Activated CD8-positive, alpha-beta T cell treated with anti-CD3 and anti-CD28 coated beads, Interleukin-2, amount 10 ng/mL, durations not matched to agents 7 days and 5 days (primary cell): ENCODE measurements at regions not wholly inside any gene's neighbourhood (a gene's known extent, or its start where the extent isn't known, plus 50 kb on each side); places are given as distances from the start of the nearest gene placed in this dataset.
"Not testable (repeated sequence)": the region's sequence is repeated elsewhere in the genome, so short reads cannot be mapped to it uniquely, and the experiment has no call there.

Experiments used
- ATAC-seq: fragments of 150-1000 bp; cut with Tn5 transposase; one replicate; pipeline ENCODE4 v1.10.0; 2021; ENCODE audit warnings: moderate library complexity
- CTCF ChIA-PET: fragments of 350-600 bp; sonication (Branson Sonifier 250); formaldehyde crosslinking; loops from one replicate; lab custom pipeline; 2021; ENCODE audit warnings: antibody characterized with exemption; lab: Charles Lee
- POLR2A ChIA-PET: fragments of 350-600 bp; sonication (Branson Sonifier 250); formaldehyde crosslinking; loops from one replicate; lab custom pipeline; 2021; ENCODE audit warnings: antibody characterized with exemption; lab: Charles Lee
- DNase-seq: peaks from one replicate; pipeline ENCODE4 v3.0.0-alpha.2; 2020
- H3K27ac Mint-ChIP-seq: one replicate; pipeline ENCODE4 v1.8.0; 2021; ENCODE audit warnings: mild to moderate bottlenecking, mixed read lengths
- H3K27me3 Mint-ChIP-seq: one replicate; pipeline ENCODE4 v1.8.0; 2021; ENCODE audit warnings: low read depth, mixed read lengths
- H3K36me3 Mint-ChIP-seq: one replicate; pipeline ENCODE4 v1.8.0; 2021; ENCODE audit warnings: low read depth, mixed read lengths
- H3K4me1 Mint-ChIP-seq: one replicate; pipeline ENCODE4 v1.8.0; 2021; ENCODE audit warnings: low read depth, mixed read lengths
- H3K4me3 Mint-ChIP-seq: one replicate; pipeline ENCODE4 v1.8.0; 2021; ENCODE audit warnings: mild to moderate bottlenecking, mixed read lengths
- H3K9me3 Mint-ChIP-seq: one replicate; pipeline ENCODE4 v1.8.0; 2022; ENCODE audit warnings: mixed read lengths; ENCODE audit not compliant: insufficient read depth

GRCh38 chr16:62258931-62259435 lies 222.7 kb upstream of the CDH8 start:
- POLR2A ChIA-PET, H3K4me1 Mint-ChIP-seq, H3K4me3 Mint-ChIP-seq, ATAC-seq, CTCF ChIA-PET, H3K27me3 Mint-ChIP-seq, DNase-seq, H3K27ac Mint-ChIP-seq, H3K36me3 Mint-ChIP-seq: not testable (repeated sequence)
- peaks cover 12% of the 10 kb centered on the region for H3K9me3 Mint-ChIP-seq

GRCh38 chr16:62256406-62256805 lies 220.2 kb upstream of the CDH8 start:
- H3K4me1 Mint-ChIP-seq, result no peaks in the 10 kb centered on the region
- DNase-seq (no peak), ATAC-seq (no peak)
- H3K9me3 Mint-ChIP-seq, result peaks cover 13% of the 10 kb centered on the region
- H3K36me3 Mint-ChIP-seq, result no peaks in the 10 kb centered on the region
- ChIA-PET CTCF (no interaction called here), POLR2A (no interaction called here)
- no peaks in the 10 kb centered on the region for H3K27me3 Mint-ChIP-seq
- H3K27ac Mint-ChIP-seq, result no peak overlapping the region
- no peak overlapping the region for H3K4me3 Mint-ChIP-seq

- Mint-ChIP-seq H3K4me3 (no peak overlapping the region), H3K9me3 (peaks cover 16% of the 10 kb centered on the region), H3K36me3 (no peaks in the 10 kb centered on the region), H3K4me1 (no peaks in the 10 kb centered on the region), H3K27me3 (no peaks in the 10 kb centered on the region), H3K27ac (no peak overlapping the region)
- CTCF ChIA-PET, result no interaction called here
- DNase-seq (no peak), ATAC-seq (no peak)
- POLR2A ChIA-PET, result no interaction called here
These were observed 218.6 kb upstream of the CDH8 start for GRCh38 chr16:62254847-62255246.

- H3K4me1 Mint-ChIP-seq, result no peaks in the 10 kb centered on the region
- ChIA-PET CTCF (no interaction called here), POLR2A (no interaction called here)
- H3K36me3 Mint-ChIP-seq, result no peaks in the 10 kb centered on the region
- ATAC-seq (no peak), DNase-seq (no peak)
- H3K9me3 Mint-ChIP-seq, result peaks cover 17% of the 10 kb centered on the region
- no peak overlapping the region for H3K4me3 Mint-ChIP-seq
- no peaks in the 10 kb centered on the region for H3K27me3 Mint-ChIP-seq
- H3K27ac Mint-ChIP-seq, result no peak overlapping the region
These were observed 218.1 kb upstream of the CDH8 start for GRCh38 chr16:62254372-62254771.

GRCh38 chr16:62253966-62254365 lies 217.7 kb upstream of the CDH8 start:
- peaks cover 17% of the 10 kb centered on the region for H3K9me3 Mint-ChIP-seq
- no peaks in the 10 kb centered on the region for H3K4me1 Mint-ChIP-seq
- ATAC-seq (no peak), DNase-seq (no peak)
- no peaks in the 10 kb centered on the region for H3K36me3 Mint-ChIP-seq
- ChIA-PET POLR2A (no interaction called here), CTCF (no interaction called here)
- no peaks in the 10 kb centered on the region for H3K27me3 Mint-ChIP-seq
- no peak overlapping the region for H3K27ac Mint-ChIP-seq
- H3K4me3 Mint-ChIP-seq, result no peak overlapping the region

GRCh38 chr16:62249069-62249468 lies 212.8 kb upstream of the CDH8 start:
- Mint-ChIP-seq H3K9me3 (peaks cover 13% of the 10 kb centered on the region), H3K36me3 (no peaks in the 10 kb centered on the region), H3K27me3 (no peaks in the 10 kb centered on the region), H3K27ac (no peak overlapping the region), H3K4me3 (no peak overlapping the region), H3K4me1 (no peaks in the 10 kb centered on the region)
- ATAC-seq (no peak), DNase-seq (no peak)
- POLR2A ChIA-PET, result no interaction called here
- CTCF ChIA-PET, result no interaction called here

- Mint-ChIP-seq H3K9me3 (peaks cover 18% of the 10 kb centered on the region), H3K27me3 (no peaks in the 10 kb centered on the region), H3K36me3 (no peaks in the 10 kb centered on the region), H3K4me3 (no peak overlapping the region), H3K27ac (no peak overlapping the region), H3K4me1 (no peaks in the 10 kb centered on the region)
- CTCF ChIA-PET, result no interaction called here
- POLR2A ChIA-PET, result no interaction called here
- no peak for DNase-seq
- ATAC-seq, result no peak
These were observed 204.5 kb upstream of the CDH8 start for GRCh38 chr16:62240722-62241121.

GRCh38 chr16:62225675-62226074 lies 189.4 kb upstream of the CDH8 start:
- peak; percentile 36 for DNase-seq
- Mint-ChIP-seq H3K36me3 (no peaks in the 10 kb centered on the region), H3K9me3 (peaks cover 4% of the 10 kb centered on the region), H3K4me3 (no peak overlapping the region), H3K27ac (no peak overlapping the region), H3K4me1 (no peaks in the 10 kb centered on the region), H3K27me3 (no peaks in the 10 kb centered on the region)
- ChIA-PET POLR2A (no interaction called here), CTCF (no interaction called here)
- ATAC-seq, result no peak

GRCh38 chr16:62224646-62225209 lies 188.5 kb upstream of the CDH8 start:
- Mint-ChIP-seq H3K9me3 (peaks cover 8% of the 10 kb centered on the region), H3K4me3 (no peak overlapping the region), H3K27ac (no peak overlapping the region), H3K36me3 (no peaks in the 10 kb centered on the region), H3K27me3 (no peaks in the 10 kb centered on the region), H3K4me1 (no peaks in the 10 kb centered on the region)
- ATAC-seq (no peak), DNase-seq (no peak)
- ChIA-PET CTCF (no interaction called here), POLR2A (no interaction called here)

GRCh38 chr16:62216837-62217236 lies 180.6 kb upstream of the CDH8 start:
- DNase-seq (no peak), ATAC-seq (no peak)
- Mint-ChIP-seq H3K9me3 (peaks cover 20% of the 10 kb centered on the region), H3K4me3 (no peak overlapping the region), H3K27me3 (no peaks in the 10 kb centered on the region), H3K4me1 (no peaks in the 10 kb centered on the region), H3K27ac (no peak overlapping the region), H3K36me3 (no peaks in the 10 kb centered on the region)
- CTCF ChIA-PET, result no interaction called here
- POLR2A ChIA-PET, result no interaction called here

- Mint-ChIP-seq H3K4me1 (no peaks in the 10 kb centered on the region), H3K36me3 (no peaks in the 10 kb centered on the region), H3K27ac (no peak overlapping the region), H3K27me3 (no peaks in the 10 kb centered on the region), H3K4me3 (no peak overlapping the region), H3K9me3 (peaks cover 20% of the 10 kb centered on the region)
- CTCF ChIA-PET, result no interaction called here
- POLR2A ChIA-PET, result no interaction called here
- ATAC-seq, result no peak
- DNase-seq, result no peak
These were observed 177.5 kb upstream of the CDH8 start for GRCh38 chr16:62213763-62214162.

GRCh38 chr16:62208934-62209333 lies 172.7 kb upstream of the CDH8 start:
- H3K36me3 Mint-ChIP-seq, result no peaks in the 10 kb centered on the region
- H3K4me1 Mint-ChIP-seq, result no peaks in the 10 kb centered on the region
- H3K4me3 Mint-ChIP-seq, result no peak overlapping the region
- H3K27me3 Mint-ChIP-seq, result no peaks in the 10 kb centered on the region
- ATAC-seq (no peak), DNase-seq (no peak)
- no peak overlapping the region for H3K27ac Mint-ChIP-seq
- ChIA-PET CTCF (no interaction called here), POLR2A (no interaction called here)
- H3K9me3 Mint-ChIP-seq, result peaks cover 25% of the 10 kb centered on the region

GRCh38 chr16:62205459-62205858 lies 169.2 kb upstream of the CDH8 start:
- ChIA-PET POLR2A (no interaction called here), CTCF (no interaction called here)
- ATAC-seq, result no peak
- Mint-ChIP-seq H3K27ac (no peak overlapping the region), H3K27me3 (no peaks in the 10 kb centered on the region), H3K4me1 (no peaks in the 10 kb centered on the region), H3K9me3 (peaks cover 16% of the 10 kb centered on the region), H3K36me3 (no peaks in the 10 kb centered on the region), H3K4me3 (no peak overlapping the region)
- no peak for DNase-seq
